NB4 (cell line): ENCODE measurements at regions not wholly inside any gene's neighbourhood (a gene's known extent, or its start where the extent isn't known, plus 50 kb on each side); places are given as distances from the start of the nearest gene placed in this dataset.

Experiments
- POLR2A ChIP-seq: IDR thresholded peaks from 2 replicates; pipeline ENCODE4 v1.6.1; 2011; ENCODE audit warnings: mild to moderate bottlenecking; ENCODE audit not compliant: insufficient read length; ENCODE audit errors: extremely low read depth
- TF ChIP-seq, protein P1 (sequence below): IDR thresholded peaks from one replicate; pipeline ENCODE4 v1.5.1; 2012; ENCODE audit warnings: low read depth, low read length
- TF ChIP-seq, protein P2 (sequence below): IDR thresholded peaks from 2 replicates; pipeline ENCODE4 v1.6.1; 2011; ENCODE audit warnings: low read depth, low read length

DNA sequence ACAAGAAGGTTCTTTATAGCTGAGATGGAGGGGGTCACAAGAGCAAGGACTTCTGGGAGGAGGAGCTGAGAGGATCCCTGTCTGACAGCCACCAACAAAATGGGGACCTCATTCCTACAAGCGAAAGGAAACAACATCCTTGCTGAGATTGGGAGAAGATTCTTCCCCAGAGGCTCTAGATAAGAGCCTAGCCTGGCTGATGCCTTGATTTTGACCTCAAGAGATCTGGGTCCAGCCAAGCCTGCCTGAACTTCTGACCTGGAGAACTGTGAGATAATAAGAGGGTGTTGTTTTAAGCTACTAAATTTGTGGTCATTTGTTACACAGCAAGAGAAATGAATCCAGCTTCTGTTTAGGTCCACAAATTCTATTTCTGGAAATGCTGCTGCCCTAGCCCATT is 75.4 kb upstream of the SLC4A11 start:
- TF ChIP-seq, protein P1, sequence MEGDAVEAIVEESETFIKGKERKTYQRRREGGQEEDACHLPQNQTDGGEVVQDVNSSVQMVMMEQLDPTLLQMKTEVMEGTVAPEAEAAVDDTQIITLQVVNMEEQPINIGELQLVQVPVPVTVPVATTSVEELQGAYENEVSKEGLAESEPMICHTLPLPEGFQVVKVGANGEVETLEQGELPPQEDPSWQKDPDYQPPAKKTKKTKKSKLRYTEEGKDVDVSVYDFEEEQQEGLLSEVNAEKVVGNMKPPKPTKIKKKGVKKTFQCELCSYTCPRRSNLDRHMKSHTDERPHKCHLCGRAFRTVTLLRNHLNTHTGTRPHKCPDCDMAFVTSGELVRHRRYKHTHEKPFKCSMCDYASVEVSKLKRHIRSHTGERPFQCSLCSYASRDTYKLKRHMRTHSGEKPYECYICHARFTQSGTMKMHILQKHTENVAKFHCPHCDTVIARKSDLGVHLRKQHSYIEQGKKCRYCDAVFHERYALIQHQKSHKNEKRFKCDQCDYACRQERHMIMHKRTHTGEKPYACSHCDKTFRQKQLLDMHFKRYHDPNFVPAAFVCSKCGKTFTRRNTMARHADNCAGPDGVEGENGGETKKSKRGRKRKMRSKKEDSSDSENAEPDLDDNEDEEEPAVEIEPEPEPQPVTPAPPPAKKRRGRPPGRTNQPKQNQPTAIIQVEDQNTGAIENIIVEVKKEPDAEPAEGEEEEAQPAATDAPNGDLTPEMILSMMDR = no peak
- TF ChIP-seq, protein P2, sequence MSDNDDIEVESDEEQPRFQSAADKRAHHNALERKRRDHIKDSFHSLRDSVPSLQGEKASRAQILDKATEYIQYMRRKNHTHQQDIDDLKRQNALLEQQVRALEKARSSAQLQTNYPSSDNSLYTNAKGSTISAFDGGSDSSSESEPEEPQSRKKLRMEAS = no peak
- no peak for TF ChIP-seq POLR2A
